ENCODE measurements at regions not wholly inside any gene's neighbourhood (a gene's known extent, or its start where the extent isn't known, plus 50 kb on each side); places are given as distances from the start of the nearest gene placed in this dataset.

- TF ChIP-seq, protein P1, sequence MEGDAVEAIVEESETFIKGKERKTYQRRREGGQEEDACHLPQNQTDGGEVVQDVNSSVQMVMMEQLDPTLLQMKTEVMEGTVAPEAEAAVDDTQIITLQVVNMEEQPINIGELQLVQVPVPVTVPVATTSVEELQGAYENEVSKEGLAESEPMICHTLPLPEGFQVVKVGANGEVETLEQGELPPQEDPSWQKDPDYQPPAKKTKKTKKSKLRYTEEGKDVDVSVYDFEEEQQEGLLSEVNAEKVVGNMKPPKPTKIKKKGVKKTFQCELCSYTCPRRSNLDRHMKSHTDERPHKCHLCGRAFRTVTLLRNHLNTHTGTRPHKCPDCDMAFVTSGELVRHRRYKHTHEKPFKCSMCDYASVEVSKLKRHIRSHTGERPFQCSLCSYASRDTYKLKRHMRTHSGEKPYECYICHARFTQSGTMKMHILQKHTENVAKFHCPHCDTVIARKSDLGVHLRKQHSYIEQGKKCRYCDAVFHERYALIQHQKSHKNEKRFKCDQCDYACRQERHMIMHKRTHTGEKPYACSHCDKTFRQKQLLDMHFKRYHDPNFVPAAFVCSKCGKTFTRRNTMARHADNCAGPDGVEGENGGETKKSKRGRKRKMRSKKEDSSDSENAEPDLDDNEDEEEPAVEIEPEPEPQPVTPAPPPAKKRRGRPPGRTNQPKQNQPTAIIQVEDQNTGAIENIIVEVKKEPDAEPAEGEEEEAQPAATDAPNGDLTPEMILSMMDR (IDR thresholded peaks at IDR 0.05), result no peak
- no peak for TF ChIP-seq POLR2A (IDR thresholded peaks at IDR 0.05)
These were observed 330.1 kb downstream of the ARPP21 start for GRCh38 chr3:35969406-35969805.

Data from lower leg skin (tissue), 3 donors.